ENCODE measurements at regions not wholly inside any gene's neighbourhood (a gene's known extent, or its start where the extent isn't known, plus 50 kb on each side); places are given as distances from the start of the nearest gene placed in this dataset.

GRCh38 chrX:113828470-113828869 is 755.4 kb upstream of the HTR2C start:
- Histone ChIP-seq H3K4me3 (replicated peaks; ENCODE audit: insufficient read depth, low read length) (no peak overlapping the region), H3K27ac (replicated peaks) (no peak overlapping the region), H3K27me3 (ENCODE audit: insufficient read depth, poor library complexity, severe bottlenecking) (no peaks in the 10 kb centered on the region)
- no peak for DNase-seq (ENCODE audit: low read depth in 1 of 2, low spot score in 1 of 2)
- no peak for TF ChIP-seq SPI1 (IDR thresholded peaks at IDR 0.05; ENCODE audit: borderline replicate concordance, low read depth)
- no peak for TF ChIP-seq CTCF (IDR thresholded peaks at IDR 0.05; ENCODE audit: insufficient read depth, low read length)
- TF ChIP-seq POLR2AphosphoS5 (IDR thresholded peaks at IDR 0.05; ENCODE audit: low read depth), result no peak
- TF ChIP-seq GABPA (IDR thresholded peaks at IDR 0.05; ENCODE audit: low read depth), result no peak

GRCh38 chrX:113818346-113818745 is 765.5 kb upstream of the HTR2C start:
- H3K27me3 ChIP-seq (ENCODE audit: insufficient read depth, poor library complexity, severe bottlenecking), result no peaks in the 10 kb centered on the region
- H3K27ac ChIP-seq (replicated peaks), result no peak overlapping the region
- TF ChIP-seq GABPA (IDR thresholded peaks at IDR 0.05; ENCODE audit: low read depth) (no peak), POLR2AphosphoS5 (IDR thresholded peaks at IDR 0.05; ENCODE audit: low read depth) (no peak), SPI1 (IDR thresholded peaks at IDR 0.05; ENCODE audit: borderline replicate concordance, low read depth) (no peak), CTCF (IDR thresholded peaks at IDR 0.05; ENCODE audit: insufficient read depth, low read length) (no peak)
- TF ChIP-seq, protein P1, sequence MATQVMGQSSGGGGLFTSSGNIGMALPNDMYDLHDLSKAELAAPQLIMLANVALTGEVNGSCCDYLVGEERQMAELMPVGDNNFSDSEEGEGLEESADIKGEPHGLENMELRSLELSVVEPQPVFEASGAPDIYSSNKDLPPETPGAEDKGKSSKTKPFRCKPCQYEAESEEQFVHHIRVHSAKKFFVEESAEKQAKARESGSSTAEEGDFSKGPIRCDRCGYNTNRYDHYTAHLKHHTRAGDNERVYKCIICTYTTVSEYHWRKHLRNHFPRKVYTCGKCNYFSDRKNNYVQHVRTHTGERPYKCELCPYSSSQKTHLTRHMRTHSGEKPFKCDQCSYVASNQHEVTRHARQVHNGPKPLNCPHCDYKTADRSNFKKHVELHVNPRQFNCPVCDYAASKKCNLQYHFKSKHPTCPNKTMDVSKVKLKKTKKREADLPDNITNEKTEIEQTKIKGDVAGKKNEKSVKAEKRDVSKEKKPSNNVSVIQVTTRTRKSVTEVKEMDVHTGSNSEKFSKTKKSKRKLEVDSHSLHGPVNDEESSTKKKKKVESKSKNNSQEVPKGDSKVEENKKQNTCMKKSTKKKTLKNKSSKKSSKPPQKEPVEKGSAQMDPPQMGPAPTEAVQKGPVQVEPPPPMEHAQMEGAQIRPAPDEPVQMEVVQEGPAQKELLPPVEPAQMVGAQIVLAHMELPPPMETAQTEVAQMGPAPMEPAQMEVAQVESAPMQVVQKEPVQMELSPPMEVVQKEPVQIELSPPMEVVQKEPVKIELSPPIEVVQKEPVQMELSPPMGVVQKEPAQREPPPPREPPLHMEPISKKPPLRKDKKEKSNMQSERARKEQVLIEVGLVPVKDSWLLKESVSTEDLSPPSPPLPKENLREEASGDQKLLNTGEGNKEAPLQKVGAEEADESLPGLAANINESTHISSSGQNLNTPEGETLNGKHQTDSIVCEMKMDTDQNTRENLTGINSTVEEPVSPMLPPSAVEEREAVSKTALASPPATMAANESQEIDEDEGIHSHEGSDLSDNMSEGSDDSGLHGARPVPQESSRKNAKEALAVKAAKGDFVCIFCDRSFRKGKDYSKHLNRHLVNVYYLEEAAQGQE (IDR thresholded peaks at IDR 0.05; ENCODE audit: insufficient replicate concordance, low read depth), result no peak
- DNase-seq (ENCODE audit: low read depth in 1 of 2, low spot score in 1 of 2), result no peak
- H3K4me3 ChIP-seq (replicated peaks; ENCODE audit: insufficient read depth, low read length), result no peak overlapping the region

GRCh38 chrX:113804819-113805218 is 779.1 kb upstream of the HTR2C start:
- DNase-seq (ENCODE audit: low read depth in 1 of 2, low spot score in 1 of 2), result no peak
- Histone ChIP-seq H3K4me3 (replicated peaks; ENCODE audit: insufficient read depth, low read length) (no peak overlapping the region), H3K27ac (replicated peaks) (no peak overlapping the region), H3K27me3 (ENCODE audit: insufficient read depth, poor library complexity, severe bottlenecking) (no peaks in the 10 kb centered on the region)
- TF ChIP-seq POLR2AphosphoS5 (IDR thresholded peaks at IDR 0.05; ENCODE audit: low read depth) (no peak), GABPA (IDR thresholded peaks at IDR 0.05; ENCODE audit: low read depth) (no peak), SPI1 (IDR thresholded peaks at IDR 0.05; ENCODE audit: borderline replicate concordance, low read depth) (no peak), CTCF (IDR thresholded peaks at IDR 0.05; ENCODE audit: insufficient read depth, low read length) (no peak)
- TF ChIP-seq, protein P1 (IDR thresholded peaks at IDR 0.05; ENCODE audit: insufficient replicate concordance, low read depth), result no peak

- Histone ChIP-seq H3K4me3 (replicated peaks; ENCODE audit: insufficient read depth, low read length) (no peak overlapping the region), H3K27ac (replicated peaks) (no peak overlapping the region), H3K27me3 (ENCODE audit: insufficient read depth, poor library complexity, severe bottlenecking) (no peaks in the 10 kb centered on the region)
- DNase-seq (ENCODE audit: low read depth in 1 of 2, low spot score in 1 of 2), result no peak
- TF ChIP-seq POLR2AphosphoS5 (IDR thresholded peaks at IDR 0.05; ENCODE audit: low read depth), result no peak
- TF ChIP-seq, protein P1 (IDR thresholded peaks at IDR 0.05; ENCODE audit: insufficient replicate concordance, low read depth), result no peak
- TF ChIP-seq CTCF (IDR thresholded peaks at IDR 0.05; ENCODE audit: insufficient read depth, low read length), result no peak
- TF ChIP-seq SPI1 (IDR thresholded peaks at IDR 0.05; ENCODE audit: borderline replicate concordance, low read depth), result no peak
- TF ChIP-seq GABPA (IDR thresholded peaks at IDR 0.05; ENCODE audit: low read depth), result no peak
Measured at GRCh38 chrX:113804291-113804690, 779.6 kb upstream of the HTR2C start.
